HG03460 (cell line): ENCODE measurements at regions not wholly inside any gene's neighbourhood (a gene's known extent, or its start where the extent isn't known, plus 50 kb on each side); places are given as distances from the start of the nearest gene placed in this dataset.

Experiments
- ATAC-seq: cut with Tn5 transposase; IDR thresholded peaks from one replicate; pipeline ENCODE4 v1.9.1; 2021; ENCODE audit not compliant: unreplicated experiment

DNA sequence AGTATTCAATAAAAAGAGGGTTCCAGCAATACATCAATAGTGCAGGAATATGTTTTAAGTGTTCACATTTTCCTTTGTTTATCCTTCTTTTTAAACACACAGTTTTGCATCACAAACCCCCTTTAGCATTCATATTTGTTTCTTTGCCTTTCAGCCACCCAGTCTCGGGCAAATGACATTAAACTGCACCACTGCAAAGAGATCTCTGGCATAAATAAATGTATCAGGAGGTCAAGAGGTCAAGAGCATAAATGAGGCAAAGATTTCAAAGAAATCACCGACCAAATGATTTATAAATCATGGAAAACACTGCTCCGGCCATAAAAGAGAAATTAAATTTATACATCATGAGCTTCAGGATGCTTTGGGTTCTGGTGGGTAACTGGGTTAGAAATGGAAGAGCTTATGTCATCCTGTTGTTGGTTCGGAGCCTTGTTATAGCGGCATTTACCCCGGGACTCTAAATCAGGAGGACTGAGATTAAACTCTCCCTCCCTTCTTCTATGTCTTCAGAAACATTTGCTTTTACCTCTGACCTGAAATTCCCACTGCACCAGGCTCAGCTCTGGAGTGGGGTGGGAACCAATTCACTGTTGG, 449.6 kb upstream of the CLINT1 start:
- no peak for ATAC-seq

DNA sequence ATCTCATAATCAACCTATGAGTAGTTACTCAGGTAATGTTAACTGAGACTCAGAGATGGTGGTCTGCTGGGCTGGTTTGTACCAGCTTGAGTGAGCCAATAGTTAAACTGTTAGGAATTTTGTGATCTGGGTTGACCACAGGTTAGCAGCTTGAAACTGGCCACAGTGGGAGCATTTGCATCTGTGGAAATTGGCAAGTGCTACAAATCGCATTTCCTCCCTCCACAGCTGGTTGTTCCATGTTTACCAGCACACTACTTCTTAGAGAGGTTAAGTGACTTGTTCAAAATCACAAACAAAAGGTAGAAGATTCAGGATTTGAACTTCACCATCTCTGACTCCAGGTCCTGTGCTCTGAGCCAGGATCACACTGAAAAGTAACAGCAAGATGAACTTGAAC, 446.9 kb upstream of the CLINT1 start:
- no peak for ATAC-seq

DNA sequence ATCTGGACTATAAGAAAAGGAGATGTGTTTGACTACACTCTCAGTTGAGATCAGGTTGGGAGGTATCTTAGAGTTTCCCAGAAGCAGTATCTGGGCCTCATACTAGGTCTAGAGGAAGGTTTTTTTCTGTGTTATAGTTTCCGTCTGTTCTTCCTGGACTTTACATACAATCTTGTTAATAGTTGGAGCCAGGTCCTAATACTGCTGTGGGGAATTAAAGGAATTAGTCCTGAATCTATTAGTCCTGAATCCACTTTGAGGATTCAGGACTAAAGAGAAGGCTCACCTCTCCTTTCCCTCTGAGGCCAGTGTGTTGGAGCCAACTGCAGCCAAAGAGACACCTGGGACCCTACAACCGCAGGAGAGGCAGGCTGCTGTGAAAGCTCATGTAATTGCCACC, 445.7 kb upstream of the CLINT1 start:
- ATAC-seq: no peak

DNA sequence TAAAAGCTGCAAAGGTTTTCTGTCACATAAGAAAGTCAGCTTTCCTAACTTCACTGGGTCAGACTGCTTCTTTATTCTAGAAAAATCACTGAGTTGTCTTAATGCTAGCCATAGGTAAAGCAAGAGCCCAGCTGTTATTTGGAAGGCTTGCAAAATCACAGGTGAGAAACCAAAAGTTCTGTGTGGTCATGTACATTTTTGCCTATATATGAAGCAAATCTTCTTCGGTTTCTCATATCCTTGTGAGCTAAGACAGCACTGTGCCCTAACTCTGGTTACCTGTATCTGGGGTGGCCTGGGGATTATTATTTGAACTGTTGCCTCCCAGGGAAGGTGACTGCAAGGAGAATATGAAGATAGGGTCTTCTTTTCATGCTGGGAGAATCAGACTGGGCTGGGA, 444.9 kb upstream of the CLINT1 start:
- ATAC-seq: no peak

DNA sequence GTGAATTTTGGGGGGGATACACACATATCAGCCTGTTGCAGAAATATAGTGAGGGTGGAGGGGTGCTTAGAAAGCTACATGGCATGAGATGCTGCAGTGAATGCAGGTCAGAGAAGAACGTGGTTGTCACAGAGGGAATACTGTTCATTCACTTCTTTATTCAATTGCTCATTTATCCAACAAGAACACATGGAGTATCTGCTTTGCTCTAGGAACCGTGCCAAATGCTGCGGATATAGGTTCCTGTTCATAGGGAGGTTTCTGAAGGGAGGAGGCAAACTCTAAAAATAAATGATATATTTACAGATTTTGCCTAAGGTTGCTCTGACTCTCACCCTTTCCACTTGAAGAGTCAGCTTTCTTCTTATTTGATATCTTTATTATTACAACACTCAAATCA, 444.3 kb upstream of the CLINT1 start:
- ATAC-seq: no peak

DNA sequence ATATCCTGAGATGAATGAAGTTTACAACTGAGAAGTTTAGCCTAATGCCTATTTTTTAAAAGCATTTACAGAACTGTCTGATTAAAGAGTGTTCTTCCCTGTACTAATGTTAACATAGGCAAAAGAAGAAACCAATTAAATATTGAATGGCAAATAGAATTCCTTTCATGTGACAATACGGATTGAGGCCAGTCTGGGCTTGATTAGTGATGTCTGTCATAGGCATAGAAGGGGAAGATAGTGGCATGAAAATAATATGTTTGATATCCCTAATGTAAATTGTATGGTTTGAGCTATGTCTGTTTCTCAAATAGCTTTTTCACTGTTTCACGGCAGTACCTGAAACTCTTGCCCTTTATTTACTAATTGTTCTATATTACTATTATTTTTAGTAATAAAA, 443.1 kb upstream of the CLINT1 start:
- no peak for ATAC-seq

DNA sequence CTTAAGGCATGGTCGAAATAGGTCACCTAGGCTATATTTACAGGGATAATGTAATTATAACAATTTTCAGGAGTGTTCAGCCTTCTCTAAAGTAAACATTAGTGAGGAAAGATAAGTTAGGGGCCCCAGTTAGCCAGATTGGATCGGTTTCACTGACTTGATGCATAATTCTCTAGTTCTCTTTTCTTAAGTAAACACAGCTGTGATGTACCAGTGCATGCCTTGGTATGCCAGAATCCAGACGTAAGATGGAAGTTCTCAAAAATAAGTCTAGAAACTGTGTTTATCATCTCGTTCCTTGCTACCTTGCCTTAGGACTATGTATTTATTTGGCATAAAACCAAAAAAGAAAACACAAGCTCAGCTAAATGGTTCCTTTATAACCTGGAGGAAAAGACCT, 442.2 kb upstream of the CLINT1 start:
- ATAC-seq: no peak

DNA sequence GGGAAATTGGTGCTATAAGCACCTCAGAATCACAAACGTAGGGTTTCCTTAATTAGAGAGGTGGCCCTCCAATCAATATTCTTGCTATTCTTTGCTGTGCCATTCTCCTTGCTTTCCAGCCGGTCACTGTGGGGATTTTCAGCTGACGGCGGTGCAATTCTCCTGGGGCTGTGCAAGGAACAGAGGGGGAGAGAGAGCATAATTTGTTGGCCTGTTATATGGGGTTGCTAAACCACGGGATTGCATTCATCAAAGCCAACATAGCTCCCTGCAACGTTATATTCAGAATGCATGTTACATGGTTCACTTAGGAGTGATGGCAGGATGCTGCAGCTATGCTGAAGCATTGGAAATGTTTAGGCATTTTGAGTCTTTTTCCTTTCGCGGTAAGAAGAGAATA, 441.3 kb upstream of the CLINT1 start:
- ATAC-seq: no peak

DNA sequence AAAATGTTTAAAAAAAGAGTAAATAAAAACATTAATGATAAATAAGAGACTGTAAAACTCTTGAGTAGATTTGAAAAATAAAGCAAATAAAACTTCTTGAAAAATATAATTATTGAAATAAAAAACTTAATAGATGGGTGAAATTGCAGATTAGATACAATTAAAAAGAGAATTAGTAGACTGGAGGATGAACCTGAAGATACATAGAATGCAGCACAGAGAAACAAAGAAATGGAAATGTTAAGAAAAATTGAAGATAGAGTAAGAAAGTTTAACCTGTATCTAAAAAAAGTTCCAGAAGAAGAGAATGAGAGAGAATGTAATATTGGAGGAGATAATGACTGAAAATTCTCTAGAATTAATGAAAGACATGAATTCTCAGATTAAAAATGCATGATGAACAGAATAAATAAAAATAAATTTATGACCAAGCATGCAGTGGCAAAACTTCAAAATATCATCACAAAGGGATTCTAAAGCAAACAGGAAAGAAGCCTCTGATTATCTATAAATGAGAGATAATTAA, 438.1 kb upstream of the CLINT1 start:
- ATAC-seq: no peak

DNA sequence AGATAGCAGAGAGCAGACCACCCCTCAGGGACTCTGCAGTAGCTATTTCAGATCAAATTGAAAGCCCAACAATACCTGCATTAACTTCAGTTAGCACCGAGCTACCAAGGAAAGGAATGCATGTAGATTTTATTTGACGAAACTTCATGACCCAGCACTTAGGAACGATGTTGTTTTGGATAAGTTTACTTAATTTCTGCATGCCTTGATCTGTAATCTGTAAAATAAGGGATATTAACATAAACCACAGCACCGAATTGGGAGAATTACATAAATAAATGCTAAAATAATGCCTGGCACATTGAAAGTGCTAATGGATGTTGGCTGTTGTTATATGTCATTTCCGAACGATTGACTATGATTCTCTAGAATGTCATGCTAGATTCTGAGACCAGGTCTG, 435.8 kb upstream of the CLINT1 start:
- no peak for ATAC-seq

DNA sequence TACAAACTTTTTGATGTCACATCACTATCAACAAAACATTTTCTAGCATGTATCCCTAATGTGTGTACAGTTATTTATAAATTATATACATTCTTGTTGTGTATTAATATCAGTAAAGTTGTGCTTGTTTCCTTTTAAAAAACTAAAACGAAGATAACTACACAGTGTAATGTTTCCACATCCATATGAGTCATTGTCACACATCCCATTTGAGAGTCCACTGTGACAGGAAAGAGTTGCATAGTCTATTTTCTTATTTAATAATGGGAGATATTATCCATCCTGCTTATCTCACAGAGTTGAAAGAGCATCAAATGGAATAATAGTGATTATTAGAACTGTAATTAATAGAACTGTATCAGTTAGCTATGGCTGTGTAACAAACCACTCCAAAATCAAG, 434.0 kb upstream of the CLINT1 start:
- ATAC-seq: no peak

DNA sequence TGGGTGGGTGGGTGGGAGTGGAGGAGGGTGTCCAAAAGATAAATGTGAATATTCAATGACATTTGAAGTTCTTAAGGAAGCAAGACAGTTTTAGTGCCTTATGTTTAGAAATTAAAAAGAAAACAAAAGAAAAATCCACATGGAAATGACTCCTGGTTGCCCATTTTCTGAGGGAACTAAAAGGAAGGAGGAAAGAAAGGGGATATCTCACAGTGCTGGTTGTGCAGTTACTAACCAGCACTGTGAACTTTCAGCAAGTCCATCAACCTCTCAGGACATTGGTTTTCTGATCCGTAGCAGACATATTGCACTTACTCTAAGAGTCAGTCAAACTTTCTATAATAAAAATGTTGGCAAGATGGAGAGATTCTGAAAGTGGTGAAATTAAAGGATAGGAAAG, 431.0 kb upstream of the CLINT1 start:
- no peak for ATAC-seq

DNA sequence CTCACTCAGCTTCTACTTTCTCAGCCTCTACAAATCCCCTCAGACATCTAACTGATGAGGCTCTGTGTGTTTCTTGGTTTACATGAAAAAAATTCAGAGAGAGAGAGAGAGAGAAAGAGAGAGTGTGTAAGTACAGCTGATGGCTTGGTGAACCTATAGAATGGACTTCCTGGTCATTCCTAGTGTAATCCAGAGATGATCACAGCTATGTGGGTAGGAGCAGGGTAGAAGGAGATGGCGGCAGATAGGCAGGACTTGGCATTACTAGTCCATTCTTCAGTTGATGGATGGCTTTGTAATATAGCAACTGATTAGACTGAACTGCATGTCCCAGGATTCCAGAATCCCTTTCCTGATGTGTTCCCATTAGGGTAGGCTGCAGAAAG, 429.3 kb upstream of the CLINT1 start:
- no peak for ATAC-seq

DNA sequence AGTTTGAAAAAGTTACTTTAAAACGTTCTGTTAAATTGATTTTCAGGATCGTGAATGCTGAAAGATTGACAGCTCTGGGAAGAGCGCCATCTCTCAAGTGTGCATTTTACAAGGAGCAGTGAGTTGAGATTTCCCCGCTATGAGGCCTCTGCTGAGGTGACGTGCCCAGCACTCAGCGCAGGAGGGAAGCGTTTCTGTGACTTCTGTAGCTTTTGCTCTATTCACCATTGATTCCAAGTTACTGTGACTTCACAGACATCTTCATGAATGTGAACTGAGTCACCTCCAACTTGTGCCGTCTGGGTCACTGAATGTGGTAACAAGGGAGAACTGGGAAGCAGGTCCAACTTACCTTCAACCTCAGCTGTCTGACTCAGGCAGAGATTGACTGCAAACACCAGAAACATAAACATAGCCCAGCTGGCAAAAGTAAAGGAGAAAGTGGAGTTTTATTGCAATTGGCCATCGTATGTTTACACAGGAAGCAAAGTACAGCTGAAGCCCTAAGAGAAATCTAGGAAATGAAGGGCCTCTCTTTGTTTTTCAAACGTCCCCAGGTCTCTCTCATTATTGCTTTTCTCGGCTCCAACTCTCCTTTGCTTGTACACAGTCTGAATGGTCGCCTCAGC, 428.8 kb upstream of the CLINT1 start:
- no peak for ATAC-seq

DNA sequence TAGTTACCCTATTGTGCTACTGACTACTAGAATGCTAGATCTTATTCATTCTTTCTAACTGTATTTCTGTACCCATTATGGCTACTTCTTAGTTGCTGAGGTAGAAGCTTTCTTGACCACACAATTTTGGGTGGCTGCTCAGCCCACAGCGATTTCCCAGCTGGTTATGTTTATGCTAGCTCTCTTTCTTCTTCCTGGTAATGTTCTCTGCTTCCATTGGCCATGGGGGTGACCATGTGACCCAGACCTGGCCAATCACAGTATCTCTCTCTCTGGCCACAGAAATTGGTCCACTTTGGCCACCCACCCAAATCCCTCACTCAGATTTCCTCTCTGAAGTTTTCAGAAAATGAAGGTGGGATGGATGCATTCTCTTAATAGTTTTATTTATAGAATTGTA, 427.9 kb upstream of the CLINT1 start:
- ATAC-seq: no peak

DNA sequence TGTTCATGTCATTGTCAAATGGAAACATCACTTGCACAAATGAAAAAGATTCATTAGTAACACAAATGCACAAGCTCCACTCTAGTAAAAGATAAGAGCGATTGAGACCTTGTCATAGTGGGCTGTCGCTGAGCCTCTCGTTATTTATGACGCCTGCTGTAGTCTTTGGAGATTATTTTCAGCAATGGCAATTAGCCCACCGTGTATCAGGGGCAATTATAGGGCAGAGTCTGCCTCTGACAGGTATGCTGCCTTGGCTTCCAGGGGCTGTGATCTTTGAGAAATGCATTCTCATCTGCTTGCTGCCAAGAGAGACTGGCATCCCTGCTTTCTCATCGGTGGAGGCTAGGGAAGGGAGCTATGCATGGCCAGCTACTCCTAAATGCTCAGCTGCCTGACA, 426.8 kb upstream of the CLINT1 start:
- ATAC-seq: no peak

DNA sequence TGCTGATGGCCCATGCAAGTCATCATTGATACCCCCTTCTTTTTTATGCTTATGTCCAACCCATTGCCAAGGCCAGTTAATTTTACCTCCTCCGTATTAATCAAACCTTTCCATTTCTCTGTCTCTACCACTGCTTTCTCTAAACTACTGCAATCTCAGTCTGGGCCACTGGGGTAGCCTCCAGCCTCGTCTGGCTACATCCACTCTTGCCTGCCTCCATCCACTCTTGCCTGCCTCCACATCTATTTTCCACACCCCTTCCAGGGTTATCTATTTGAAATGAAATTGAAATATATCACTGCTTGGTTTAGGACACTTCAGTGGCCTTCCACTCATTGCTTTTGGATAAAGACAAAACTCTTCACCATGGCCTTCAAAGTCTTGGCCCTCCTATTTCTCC, 425.3 kb upstream of the CLINT1 start:
- no peak for ATAC-seq

DNA sequence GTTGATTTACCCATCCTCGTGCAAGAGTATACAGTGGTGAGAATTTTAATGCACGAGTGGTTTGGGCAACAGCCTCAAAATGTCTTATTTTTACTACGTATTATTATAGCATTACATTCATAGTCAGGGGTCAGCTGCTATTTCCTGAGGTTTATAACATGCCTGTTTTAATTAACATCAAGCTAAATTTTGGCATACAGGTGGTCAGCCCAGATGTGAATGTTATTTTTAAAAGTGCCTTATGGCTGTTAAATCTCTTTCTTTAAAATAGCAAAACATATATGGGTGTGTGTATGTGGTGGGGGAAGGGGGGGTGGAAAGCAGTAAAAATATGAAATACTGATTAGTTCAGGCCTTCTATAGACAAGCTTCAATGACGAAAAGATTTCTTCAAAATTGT, 424.5 kb upstream of the CLINT1 start:
- ATAC-seq: no peak

DNA sequence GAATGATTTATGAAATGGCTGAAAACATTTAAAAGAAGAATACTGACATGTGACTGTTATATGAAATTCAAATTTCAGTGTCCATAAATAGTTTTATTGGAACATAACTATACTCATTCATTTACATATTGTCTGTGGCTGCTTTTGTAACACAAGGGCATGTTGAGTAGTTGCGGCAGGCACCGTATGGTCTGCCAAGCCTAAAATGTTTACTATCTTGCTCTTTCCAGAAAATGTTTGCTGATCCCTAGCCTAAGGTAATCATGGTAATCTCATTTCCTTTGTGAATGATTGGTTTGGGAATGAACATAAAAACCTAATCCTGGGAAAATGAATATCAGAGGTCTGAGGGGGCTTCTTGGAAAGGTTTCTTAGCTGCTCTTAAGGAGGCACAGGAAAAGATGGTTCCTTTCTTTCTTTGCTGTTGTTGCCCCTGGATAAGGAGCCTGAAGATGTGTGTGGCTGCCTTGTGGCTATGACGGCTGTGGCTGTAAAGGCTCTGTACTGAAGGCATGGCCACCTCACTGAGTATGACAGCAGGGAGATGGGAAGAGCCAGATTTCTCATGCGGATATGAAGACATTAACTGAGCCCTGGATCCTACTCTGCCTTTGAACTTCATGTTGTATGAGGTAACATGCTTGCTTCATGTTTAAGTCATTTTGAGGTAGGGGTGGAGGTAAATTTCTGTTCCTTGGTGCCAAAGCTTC, 419.4 kb upstream of the CLINT1 start:
- no peak for ATAC-seq

DNA sequence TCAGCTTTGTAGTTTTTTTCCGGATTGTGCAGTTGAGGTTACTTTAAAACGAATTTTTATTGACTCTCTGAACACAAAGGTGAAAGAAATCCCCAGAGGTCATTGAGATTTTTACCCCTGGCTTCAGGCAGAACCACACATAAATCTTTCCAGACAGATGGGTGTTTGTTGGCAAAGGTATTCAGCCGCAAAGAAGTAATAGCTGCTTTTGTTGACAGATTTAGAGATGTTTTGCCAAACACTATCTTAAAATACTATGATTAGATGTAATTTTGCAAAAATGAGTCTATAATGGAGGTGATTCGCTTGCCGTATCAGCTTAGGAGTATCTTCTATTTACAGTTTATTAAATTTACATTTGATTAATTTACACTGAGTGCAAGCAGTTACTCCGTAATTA, 418.3 kb upstream of the CLINT1 start:
- ATAC-seq: no peak

DNA sequence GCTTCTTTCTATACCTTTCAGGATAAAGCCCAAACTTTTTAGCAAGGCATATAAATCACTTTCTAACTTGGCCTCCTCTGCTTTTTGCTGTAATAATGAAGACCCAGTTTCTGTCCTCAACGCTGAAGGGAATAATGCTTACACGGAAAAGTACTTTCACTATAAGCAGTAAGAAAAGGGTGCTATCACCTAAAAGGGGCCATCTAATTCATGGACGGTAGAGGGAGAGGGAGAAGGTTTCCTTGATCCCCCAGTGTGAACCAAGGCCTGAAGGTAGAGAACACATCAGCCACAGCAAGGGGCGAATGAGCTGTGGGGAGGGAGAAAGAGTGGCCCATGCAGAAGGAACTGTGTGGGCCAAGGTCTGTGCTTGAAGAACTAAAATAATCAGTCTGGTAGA, 417.7 kb upstream of the CLINT1 start:
- no peak for ATAC-seq

DNA sequence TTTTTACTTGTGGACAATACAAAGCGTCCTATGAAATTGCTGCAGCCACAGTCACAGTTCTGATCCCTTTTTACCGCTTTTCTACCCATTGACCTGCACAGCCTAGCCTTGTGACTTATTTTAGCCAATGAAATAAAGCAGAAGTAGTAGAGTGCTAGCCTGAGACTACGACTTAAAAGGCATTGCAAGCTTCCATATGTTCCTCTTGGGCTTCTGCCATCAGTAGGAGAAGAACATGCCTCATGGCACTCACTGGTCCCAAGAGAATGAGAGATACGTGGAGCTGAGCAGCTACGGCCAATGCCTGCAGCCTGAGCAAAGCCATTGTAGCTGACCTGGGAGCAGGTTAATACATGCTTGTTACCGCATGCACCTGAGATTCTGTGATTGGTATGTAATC, 416.6 kb upstream of the CLINT1 start:
- no peak for ATAC-seq

DNA sequence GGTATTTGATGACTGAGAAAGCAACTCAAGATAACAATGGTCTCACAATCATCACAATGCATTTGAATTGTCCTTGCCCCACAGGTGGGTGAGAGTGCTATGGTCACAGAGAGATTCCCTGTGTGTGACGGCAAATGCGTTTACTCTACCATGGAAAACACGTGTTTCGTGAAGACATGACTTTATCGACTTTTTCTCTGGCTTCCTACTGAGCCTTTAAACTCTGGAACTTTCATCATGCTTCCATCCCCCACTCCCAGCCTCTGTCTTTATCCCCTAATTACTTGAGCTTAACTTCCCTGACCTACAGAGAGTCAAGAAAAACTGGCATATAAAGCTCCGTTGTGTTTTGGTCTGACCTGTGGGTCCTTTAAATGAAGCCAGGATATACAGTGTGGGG, 414.1 kb upstream of the CLINT1 start:
- ATAC-seq: no peak
